Uterus (tissue), 2 donors: ENCODE measurements at regions not wholly inside any gene's neighbourhood (a gene's known extent, or its start where the extent isn't known, plus 50 kb on each side); places are given as distances from the start of the nearest gene placed in this dataset.

ENCODE experiments used
- CTCF ChIP-seq, 4 experiments: fragments of 200-600 bp in 2 of 4; fragments of 450-650 bp in 2 of 4; sonication (generic) in 2 of 4; IDR thresholded peaks; one replicate each; pipeline ENCODE4 v1.5.1; 2016 to 2019; ENCODE audit warnings: antibody characterized with exemption in 4 of 4, mild to moderate bottlenecking in 2 of 4, moderate library complexity in 1 of 4
- POLR2A ChIP-seq, 2 donors: fragments of 450-650 bp; IDR thresholded peaks; one replicate each; pipeline ENCODE4 v1.6.1; 2016; ENCODE audit warnings: antibody characterized with exemption in 2 of 2, mild to moderate bottlenecking in 1 of 2, moderate library complexity in 1 of 2

- no peak for TF ChIP-seq POLR2A (IDR thresholded peaks at IDR 0.05)
- no peak for TF ChIP-seq CTCF (IDR thresholded peaks at IDR 0.05)
Measured at GRCh38 chr4:123577225-123577906, 180.8 kb downstream of the SPRY1 start.
